Frontal cortex (tissue), 3 donors: ENCODE measurements at regions not wholly inside any gene's neighbourhood (a gene's known extent, or its start where the extent isn't known, plus 50 kb on each side); places are given as distances from the start of the nearest gene placed in this dataset.
A peak's percentile ranks its signal among the peaks of the same experiment; 100 is the strongest.

Experiments used
- DNase-seq, 2 donors: peaks; one replicate each; pipeline ENCODE4 v3.0.0; 2012; ENCODE audit warnings: low spot score in 2 of 2
- FAIRE-seq: peaks from 2 replicates; lab custom pipeline; 2012; peaks lifted over from hg19 to GRCh38; lab: Jason Lieb, UNC
- donor health status: control.
- donor health status: control.
- donor health status: control.

- FAIRE-seq (no peak), DNase-seq (no peak)
Measured at GRCh38 chr1:115184260-115184950, 95.1 kb upstream of the TSPAN2 start.

- no peak for FAIRE-seq
- no peak for DNase-seq
Measured at GRCh38 chr1:115183721-115184259, 94.5 kb upstream of the TSPAN2 start.

GRCh38 chr1:115183158-115183557 is 93.9 kb upstream of the TSPAN2 start:
- FAIRE-seq (no peak), DNase-seq (no peak)

- FAIRE-seq: peak; percentile 98
- no peak for DNase-seq
Measured at GRCh38 chr1:115182012-115182715, 92.9 kb upstream of the TSPAN2 start.

- DNase-seq (no peak), FAIRE-seq (no peak)
Measured at GRCh38 chr1:115181231-115181630, 91.9 kb upstream of the TSPAN2 start.

GRCh38 chr1:115179397-115180079 is 90.2 kb upstream of the TSPAN2 start:
- FAIRE-seq (no peak), DNase-seq (no peak)

GRCh38 chr1:115176189-115176588 is 86.9 kb upstream of the TSPAN2 start:
- DNase-seq (no peak), FAIRE-seq (no peak)

GRCh38 chr1:115175596-115175995 is 86.3 kb upstream of the TSPAN2 start:
- FAIRE-seq: no peak
- no peak for DNase-seq

- FAIRE-seq: no peak
- no peak for DNase-seq
Measured at GRCh38 chr1:115173151-115173550, 83.8 kb upstream of the TSPAN2 start.

GRCh38 chr1:115172270-115172669 is 83.0 kb upstream of the TSPAN2 start:
- DNase-seq (no peak), FAIRE-seq (no peak)

GRCh38 chr1:115170961-115171392 is 81.7 kb upstream of the TSPAN2 start:
- no peak for FAIRE-seq
- DNase-seq: no peak

- DNase-seq (no peak), FAIRE-seq (no peak)
Measured at GRCh38 chr1:115170377-115170776, 81.1 kb upstream of the TSPAN2 start.

- FAIRE-seq (no peak), DNase-seq (no peak)
Measured at GRCh38 chr1:115168026-115168425, 78.7 kb upstream of the TSPAN2 start.

- no peak for DNase-seq
- no peak for FAIRE-seq
Measured at GRCh38 chr1:115166531-115167091, 77.3 kb upstream of the TSPAN2 start.

GRCh38 chr1:115165776-115166175 is 76.5 kb upstream of the TSPAN2 start:
- DNase-seq (no peak), FAIRE-seq (no peak)

GRCh38 chr1:115164940-115165705 is 75.8 kb upstream of the TSPAN2 start:
- no peak for FAIRE-seq

GRCh38 chr1:115164484-115164883 is 75.2 kb upstream of the TSPAN2 start:
- no peak for FAIRE-seq
- no peak for DNase-seq

More at GRCh38 chr1:115164940-115165705, 75.8 kb upstream of the TSPAN2 start:
- no peak for DNase-seq

- no peak for FAIRE-seq
- DNase-seq: no peak
Measured at GRCh38 chr1:115160728-115161127, 71.4 kb upstream of the TSPAN2 start.

GRCh38 chr1:115159958-115160357 is 70.7 kb upstream of the TSPAN2 start:
- DNase-seq: no peak
- no peak for FAIRE-seq

- FAIRE-seq (no peak), DNase-seq (no peak)
Measured at GRCh38 chr1:115158181-115158580, 68.9 kb upstream of the TSPAN2 start.
